Iris pigment epithelial cell (primary cell): ENCODE measurements at regions not wholly inside any gene's neighbourhood (a gene's known extent, or its start where the extent isn't known, plus 50 kb on each side); places are given as distances from the start of the nearest gene placed in this dataset.
"Not testable (repeated sequence)": the region's sequence is repeated elsewhere in the genome, so short reads cannot be mapped to it uniquely, and the experiment has no call there.

Source experiments
- DNase-seq: peaks from one replicate; pipeline ENCODE4 v3.0.0-alpha.2; 2011; ENCODE audit warnings: low read depth

DNA sequence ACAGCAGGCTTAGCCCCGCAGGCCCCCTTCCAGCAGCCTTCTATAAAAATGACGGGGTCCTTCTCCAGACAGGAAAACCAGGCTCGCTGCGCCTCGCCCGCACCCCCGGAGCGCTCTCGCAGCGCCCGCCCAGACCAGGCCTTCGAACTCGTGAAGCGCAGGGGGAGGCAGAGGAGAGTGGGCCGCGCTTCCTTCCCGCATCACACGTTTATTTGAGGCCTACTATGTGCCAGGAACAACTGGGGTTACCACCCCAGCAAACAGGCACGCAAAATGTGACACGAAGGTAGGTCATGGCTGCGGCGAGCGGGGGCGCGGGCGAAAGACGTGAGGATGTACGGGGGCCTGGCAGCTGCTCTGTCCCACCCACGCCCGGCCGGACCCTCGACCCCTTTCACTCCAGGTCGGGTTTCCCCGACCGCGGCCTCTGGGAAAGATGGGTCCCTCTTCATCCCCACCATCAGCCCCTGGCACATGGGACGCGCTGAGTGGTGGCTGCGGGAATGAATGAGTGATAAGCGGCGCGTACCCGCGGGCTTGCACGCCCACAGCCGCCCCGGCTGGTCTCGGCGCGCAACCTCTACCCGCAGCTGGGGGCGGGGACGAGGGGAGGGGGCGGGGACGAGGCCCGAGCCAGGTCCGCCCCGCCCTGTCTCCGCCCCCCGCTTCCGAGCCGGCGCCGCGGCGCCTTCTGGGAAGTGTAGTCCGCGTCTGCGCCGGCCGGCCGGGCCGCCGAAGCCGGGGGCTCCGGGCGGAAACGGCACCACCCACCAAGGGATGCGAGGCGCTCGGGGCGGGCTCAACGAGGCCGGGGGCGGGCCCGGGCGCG is 59.1 kb downstream of the ZNF467 start:
- peak; percentile 81 for DNase-seq

DNA sequence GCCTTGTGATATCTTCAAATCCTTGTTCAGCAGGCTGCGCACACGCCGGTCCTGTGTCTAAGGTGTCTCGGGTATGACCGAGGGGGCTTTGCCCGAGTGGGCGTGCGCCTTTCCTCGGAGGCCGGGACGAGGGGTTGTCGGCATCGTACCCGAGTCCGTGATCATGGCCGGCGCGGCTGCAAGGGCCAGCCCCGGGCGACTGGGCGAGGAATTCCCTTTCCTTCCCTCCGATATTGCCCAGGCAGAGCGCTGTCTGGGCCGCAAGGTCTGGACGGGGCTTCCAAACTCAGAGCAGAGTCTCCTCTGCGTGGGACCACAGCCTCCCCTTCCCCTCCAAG is 59.7 kb downstream of the ZNF467 start:
- DNase-seq, result no peak

DNA sequence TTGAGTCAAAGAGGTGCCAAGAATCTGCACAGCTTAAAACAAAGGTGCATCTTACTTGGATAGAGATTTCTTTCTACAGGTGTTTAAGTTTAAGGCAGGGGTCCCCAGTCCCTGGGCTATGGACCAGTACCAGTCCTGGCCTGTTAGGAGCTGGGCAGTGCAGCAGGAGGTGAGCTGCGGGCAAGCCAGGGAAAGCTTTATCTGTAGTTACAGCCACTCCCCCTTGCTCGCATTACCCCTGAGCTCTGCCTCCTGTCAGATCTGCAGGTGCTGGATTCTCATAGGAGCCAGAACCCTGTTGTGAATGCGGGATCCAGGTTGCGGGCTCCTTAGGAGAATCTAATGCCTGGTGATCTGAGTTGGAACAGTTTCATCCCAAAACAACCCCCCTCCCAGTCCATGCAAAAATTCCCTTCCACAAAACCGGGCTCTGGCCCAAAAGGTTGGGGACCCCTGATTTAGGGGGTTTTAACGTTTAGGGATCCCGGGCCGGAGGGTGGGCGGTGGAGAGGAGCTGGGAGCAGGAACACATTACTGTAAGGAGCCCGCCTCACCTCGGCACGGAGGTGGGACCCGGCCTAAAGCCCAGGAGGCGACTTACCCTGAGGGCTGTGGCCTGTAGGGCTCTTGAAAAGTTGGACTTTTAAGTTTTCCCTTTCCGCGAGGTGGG is 60.2 kb downstream of the ZNF467 start:
- no peak for DNase-seq

DNA sequence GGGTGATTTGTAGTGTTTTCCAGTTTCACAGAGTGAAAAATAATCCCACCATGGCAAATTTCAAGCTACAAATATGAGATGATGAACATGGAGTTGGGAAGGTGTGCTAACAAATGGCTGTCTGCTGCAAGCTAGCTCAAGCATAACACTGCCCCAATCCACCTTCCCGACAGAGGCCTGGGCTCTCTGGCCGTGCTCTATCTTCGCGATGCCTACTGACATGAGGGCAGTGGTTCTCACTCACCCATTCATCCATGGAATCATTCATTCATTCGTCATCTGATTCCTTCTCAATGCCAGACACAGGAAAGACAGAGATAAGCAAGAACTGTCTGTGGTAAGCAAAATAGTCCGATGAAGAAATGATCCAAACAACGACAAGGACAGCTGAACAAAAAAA is 65.4 kb downstream of the ZNF467 start:
- DNase-seq, result no peak

DNA sequence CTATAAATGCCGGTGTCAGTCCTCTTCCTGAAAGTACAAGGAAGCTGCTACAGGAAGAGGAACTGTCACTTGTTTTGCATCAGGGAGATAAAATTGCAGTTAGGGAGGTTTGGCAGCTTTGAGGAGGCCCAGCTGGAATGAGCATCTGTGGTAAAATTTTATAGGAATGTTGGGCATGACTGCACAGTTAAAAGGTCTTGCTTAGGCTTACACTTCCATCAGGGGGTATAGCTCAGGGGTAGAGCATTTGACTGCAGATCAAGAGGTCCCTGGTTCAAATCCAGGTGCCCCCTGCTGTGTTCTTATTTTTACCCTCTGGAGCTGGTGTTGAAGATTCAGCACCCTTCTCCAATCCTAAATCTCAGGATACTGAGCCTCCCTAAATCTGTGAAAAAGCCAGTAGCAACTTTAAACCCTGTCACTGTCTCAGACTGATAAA is 65.9 kb downstream of the ZNF467 start:
- DNase-seq, result no peak

DNA sequence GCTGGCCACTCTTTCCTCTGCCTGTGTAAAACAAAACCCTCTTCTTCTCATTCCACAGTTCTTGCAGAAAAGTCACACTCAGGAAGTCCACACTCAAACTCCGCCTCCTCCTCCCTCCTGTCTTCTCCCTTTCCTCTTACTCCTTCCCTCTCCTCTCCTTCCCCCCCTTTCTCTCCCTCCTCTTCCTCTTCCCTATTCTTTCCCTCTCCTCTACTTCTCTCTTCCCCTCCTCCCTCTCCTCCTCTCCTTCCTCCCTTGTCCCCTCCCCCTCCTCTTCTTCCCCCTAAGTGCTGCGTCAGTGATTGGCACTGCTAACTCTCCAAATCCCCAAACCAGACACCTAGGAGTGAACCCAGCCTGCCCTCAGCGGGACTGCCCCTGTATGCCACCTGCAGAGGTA is 67.0 kb downstream of the ZNF467 start:
- DNase-seq, result no peak

DNA sequence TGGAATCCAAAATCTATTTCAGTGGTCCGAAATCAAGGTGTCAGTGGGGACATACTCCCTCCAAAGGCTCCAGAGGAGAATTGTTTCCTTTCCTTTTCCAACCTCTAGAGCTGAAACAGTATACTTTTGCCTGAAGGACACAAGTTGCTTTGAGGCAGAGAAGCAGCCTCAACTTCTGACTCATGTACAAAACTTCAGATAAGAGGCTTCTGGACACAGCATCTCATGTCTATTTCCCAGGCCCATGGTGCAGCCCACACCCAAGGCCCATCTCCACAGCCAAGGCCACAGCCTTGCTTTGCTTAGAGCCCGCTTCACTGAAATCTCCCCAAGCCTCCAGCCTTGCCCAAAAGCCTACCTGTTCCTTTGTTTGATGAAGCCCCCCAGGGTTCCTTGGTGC is 68.9 kb downstream of the ZNF467 start:
- peak; percentile 75 for DNase-seq

DNA sequence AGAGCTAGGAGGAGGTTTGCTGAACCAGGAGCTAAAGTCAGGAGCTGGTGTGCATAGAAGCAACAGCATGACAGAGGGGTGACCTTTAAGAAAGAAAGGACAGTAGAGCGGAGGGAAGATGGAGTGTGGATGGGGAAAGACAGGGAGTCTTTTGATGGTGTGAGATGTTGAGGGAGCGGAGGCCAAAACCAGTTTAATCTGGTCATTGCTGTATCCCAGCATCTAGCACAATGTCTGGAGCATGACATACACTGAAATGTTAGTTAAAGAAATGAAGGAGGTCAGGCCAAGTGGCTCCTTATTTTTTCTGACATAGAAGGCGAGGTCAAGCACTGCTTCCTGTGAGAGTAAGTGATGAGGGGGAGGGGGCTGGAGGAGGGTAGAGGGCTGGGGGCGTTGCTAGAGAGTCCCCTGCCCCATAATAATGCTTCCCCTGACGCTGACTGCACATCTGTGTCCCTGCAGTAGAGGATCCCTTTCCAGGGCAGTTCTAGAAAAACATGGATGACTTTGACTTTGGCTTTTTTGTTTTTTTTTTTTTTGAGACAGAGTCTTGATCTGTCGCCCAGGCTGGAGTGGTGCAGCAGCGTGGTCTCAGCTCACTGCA is 70.2 kb downstream of the ZNF467 start:
- DNase-seq, result no peak

DNA sequence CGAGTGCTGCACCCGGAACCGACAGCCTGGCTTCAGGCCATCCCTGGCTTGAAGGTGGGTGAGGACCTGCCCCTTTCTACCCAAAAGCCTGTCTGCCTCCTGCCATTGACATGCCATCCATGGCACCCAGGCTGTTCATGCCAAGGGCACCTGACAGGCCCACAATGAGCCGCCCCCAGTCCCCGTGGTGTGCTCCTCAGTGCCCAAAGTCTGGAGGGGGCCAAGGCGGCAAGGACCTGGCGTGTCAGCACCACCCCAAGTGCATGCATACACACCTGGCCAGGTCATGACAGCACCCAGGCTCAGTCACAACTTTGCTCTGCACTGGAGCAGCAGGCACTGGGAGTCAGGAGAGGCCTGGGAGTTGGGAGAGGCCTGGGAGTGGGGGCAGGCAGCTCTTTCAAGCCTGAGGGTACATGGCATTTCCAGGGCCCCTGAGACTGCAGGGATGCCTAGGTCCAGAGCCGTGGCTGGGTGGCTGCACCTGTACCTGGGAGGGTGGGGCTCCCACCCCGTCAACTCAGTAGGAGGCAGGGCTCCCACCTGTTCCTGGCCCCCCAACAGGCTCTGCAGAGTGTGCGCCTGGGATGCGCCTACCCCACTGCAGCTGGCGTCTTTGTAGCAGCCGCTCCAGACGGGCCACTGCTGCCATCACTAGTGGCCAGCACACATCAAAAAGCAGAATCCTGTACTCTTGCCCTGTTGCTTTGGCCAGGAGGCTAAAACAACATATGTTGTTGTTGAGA is 71.7 kb downstream of the ZNF467 start:
- DNase-seq, result no peak

DNA sequence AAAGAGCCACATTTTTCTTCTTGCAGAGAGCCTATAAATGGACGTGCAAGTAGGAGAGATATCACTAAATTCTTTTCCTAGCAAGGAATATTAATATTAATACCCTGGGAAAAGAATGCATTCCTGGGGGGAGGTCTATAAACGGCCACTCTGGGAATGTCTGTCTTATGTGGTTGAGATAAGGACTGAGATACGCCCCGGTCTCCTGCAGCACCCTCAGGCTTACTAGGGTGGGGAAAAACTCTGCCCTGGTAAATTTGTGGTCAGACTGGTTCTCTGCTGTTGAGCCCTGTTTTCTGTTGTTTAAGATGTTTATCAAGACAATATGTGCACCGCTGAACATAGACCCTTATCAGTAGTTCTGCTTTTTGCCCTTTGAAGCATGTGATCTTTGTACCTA is 75.6 kb downstream of the ZNF467 start:
- not testable (repeated sequence) for DNase-seq

DNA sequence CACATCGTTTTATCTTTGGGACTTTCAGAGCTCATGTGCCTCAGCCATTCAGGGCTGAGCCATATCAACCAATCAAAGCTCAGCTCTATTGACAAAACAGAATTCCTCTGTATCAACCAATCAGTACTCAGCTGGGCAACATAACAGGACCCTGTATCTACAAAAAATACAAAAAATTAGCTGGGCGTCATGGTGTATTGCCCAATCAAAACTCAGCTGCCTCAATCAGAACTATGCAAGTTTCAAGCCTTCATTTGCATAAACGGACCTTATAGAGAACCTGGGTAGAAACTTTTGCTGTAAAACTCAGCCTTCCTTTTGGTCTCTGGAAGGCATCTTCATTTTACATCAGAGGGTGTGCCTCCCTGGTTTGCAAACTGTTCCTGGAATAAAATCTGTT is 77.1 kb downstream of the ZNF467 start:
- DNase-seq, result no peak

DNA sequence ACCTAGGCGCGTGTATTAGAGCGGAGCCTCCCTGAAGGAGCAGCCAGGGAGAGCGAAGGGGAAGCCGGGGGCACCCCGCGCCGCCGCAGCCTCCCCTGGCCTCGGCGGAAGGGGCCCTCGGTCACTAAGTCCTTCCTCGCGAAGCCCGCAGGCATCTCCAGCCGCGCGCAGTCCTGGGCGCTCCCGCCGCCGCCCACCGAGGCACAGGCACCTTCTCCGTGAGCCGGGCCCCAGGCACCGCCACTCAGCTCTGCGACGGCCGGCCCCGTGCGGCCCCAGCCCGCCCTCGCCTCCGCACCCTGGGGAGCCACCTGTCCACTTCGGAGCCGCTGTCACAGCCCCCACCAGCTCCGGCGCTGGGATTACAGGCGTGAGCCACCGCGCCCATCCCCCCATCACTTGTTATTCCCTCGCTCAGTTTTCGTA is 80.8 kb downstream of the ZNF467 start:
- DNase-seq, result peak; percentile 5

DNA sequence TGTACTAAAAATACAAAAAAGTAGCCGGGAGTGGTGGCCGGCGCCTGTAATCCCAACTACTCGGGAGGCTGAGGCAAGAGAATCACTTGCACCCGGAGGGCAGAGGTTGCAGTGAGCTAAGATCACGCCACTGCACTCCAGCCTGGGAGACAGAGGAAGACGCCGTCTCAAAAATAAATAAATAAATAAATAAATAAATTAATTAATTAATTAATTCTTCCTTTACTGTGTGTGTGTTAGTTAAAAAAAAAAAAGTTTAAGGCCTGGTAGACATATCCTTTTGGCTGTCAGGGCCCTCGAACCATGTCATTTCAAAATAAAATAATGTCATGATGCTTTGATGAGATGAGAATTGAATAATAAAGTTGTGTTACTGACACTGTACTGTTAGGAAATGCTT is 81.3 kb downstream of the ZNF467 start:
- no peak for DNase-seq

DNA sequence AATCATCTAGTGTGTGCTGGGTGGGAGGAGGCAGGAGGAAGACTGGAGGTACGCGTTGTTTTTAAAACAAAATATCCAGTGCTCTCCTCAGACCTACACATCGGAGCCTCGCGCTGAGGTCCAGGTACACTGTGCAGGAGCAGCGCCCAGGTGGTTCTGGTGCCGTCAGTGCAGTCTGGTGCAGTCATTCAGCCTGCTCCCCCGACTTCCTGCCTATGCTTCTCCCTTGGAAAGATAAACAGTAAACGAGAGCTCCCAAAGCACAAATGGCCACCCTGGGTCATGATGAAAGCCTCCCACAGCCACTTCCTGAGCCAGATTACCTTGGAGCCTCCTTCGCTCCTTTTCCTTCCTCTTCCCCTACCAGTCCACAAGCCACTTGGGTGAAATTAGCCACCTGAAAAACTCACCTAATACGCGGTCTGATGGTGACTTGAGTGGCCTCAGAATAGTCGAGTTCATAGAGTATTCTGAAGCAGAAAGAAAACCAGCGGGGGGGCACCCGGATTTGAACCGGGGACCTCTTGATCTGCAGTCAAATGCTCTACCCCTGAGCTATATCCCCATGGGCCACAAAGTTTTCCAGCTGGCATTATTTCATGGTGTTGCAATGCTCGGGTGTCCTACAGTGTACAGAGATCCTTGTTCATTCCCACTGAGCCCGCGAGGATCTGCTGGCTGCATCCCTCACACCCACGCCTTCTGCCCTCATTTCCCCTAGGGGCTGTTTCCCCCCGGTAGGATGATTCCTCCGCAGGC is 82.5 kb downstream of the ZNF467 start:
- peak; percentile 78 for DNase-seq

DNA sequence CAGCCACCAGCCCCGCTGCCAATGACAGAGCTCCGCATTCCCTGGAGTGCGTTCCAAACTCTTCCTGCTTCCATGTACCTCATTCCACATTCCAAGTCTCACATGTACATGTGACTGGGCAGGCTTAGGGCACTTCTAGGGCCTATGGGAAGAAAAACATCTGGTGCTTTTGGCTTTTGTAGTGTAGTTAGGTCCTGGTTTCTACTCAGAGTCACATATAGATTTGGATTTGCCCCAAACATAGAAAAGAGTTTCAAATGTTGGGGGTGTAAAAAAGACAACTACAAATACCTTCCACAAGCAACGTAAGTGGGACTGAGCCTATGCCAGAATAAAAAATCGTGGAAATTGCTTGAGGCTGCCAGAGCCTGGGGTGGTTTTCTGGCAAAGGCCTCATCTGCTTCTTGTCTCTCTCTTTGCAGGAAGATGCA is 84.1 kb downstream of the ZNF467 start:
- DNase-seq, result no peak

DNA sequence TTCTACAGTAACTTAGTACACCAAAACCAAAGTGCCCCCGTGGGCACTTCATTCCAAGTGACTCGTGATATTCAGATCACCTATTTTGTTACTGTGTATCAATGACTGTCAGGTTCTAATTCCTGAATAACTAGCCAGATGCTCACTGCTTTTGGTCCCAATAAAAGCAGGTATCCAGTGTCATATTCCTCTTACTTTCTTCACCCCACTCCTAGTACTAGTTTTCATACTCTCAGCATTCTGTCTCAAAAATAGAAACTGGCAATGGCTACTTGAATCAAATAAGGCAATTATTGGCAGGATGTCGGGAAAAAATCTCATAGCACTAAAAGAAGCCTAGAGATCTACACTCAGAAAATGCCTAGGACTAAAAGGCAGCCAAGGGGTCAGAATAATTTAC is 84.6 kb downstream of the ZNF467 start:
- no peak for DNase-seq

DNA sequence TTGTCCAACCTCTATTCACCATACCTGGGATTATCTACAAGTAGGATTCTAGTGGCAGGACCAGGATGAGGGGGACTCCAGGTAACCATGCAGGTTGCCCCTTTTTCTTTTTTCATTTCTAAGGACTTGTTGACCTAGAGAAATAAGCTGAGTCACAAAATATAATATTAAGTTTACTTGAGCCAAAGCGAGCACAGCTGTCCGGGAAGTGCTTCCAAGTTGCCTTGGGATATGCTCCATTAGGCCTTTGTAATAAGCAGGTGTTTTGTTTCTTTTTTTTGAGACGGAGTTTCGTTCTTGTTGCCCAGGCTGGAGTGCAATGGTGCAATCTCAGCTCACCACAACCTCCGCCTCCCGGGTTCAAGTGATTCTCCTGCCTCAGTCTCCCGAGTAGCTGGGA is 85.6 kb downstream of the ZNF467 start:
- not testable (repeated sequence) for DNase-seq

DNA sequence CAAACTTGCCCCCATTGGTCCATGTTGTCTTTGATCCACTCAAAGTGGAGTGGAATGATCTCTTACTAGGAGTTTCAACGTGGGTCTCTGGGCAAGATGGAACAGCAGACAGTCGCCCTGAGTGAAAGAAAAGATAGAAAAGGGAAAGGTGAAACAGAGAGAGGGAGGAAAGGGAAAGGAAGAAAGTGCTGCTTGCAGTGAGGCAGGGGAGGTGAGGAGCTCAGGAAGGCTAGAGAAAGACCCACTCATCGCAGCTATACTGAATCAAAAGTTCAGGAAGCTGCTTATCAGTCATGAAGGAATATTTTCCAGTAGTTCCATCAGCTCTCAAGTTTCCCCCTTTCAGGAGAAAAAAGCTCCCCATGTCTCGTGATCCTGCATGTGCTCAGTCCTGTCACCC is 86.9 kb downstream of the ZNF467 start:
- no peak for DNase-seq

DNA sequence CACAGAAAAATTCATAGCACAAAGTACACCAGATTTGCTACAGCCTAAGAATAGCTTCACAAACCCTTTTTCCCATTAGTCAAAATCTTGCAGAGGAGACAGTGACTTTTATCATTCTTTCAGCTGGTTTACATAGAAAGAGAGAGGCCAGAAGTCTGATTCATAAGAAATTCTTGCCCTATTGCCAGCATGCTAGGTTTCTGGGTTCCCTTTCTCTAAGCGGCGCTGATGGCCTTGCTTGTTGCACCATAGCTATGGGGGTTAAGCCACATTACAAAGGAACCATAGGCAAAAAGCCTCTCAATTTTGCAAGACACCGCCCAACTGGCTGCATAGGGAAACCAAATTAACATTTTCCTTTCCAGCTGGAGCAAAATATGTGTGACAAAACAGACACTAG is 87.4 kb downstream of the ZNF467 start:
- DNase-seq, result peak; percentile 89

DNA sequence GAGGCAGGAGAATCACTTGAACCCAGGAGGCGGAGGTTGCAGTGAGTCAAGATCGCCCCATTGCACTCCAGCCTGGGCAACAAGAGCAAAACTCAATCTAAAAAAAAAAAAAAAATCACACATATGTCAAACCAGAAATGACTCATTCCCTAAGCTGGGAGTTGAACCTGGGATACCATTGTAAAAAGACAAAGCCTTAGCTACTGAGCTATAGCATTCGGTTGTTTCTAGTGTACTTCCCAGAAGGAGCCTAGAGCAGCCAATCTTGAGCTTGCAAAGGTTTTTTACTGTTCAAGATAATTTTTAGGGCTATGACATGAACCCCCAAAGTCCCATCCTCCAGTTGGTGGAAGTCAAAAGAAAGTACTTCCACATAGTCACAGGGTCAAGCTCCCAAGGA is 87.9 kb downstream of the ZNF467 start:
- DNase-seq, result peak; percentile 20

DNA sequence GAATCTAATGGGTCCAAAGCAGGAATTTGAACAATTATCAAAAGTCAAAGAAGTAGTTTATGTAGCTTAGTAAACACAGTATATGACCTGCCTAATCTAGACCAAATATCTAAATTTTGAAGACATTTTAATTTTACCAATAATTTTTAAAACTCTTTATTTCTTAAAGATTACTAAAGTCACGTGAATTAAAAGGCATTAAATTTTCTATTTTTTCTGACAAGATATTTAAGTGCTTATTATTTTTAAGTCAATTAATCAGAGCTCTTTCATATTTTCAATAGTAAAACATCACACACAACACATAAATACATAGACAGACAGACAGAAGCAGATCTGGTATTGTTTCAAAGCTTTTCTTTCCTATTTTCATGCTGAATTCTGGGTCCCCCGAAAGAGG is 89.5 kb downstream of the ZNF467 start:
- no peak for DNase-seq

DNA sequence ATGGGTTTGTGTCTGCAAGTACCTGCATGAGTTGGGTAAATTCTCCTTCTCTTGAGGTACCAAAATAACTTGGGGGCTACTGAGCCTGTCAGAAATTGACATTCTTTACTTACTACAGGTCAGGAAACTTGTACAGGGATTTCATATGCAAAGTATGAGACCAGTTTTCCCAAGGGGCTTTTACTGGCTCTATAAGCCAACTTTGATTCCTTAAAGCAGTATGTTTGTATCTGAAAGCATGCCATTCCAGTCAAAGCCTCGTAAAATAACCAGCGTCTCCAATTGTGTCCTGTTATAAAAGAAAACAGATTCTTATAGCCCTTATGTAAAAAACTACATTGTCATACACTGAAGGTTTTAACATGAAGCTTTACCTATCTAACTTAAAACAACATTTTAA is 90.2 kb downstream of the ZNF467 start:
- DNase-seq, result no peak
